ENCODE measurements at regions not wholly inside any gene's neighbourhood (a gene's known extent, or its start where the extent isn't known, plus 50 kb on each side); places are given as distances from the start of the nearest gene placed in this dataset.

- DNase-seq (ENCODE audit: low read depth, low spot score), result no peak
- ChIA-PET POLR2A (no interaction called here), CTCF (interaction anchor here (3.3 kb wide), 1 partner anchor 16 kb away, joined by 12 read pairs; no protein-coding TSS in a partner anchor)
- TF ChIP-seq CTCF (IDR thresholded peaks at IDR 0.05; ENCODE audit: insufficient read depth, low read length, missing control alignments), result no peak
- no peak overlapping the region for H3K4me3 ChIP-seq (ENCODE audit: low read depth, low read length)
Measured at GRCh38 chr16:52928955-52929354, 123.7 kb downstream of the CHD9NB start.

GRCh38 chr16:52925143-52925542 lies 127.6 kb downstream of the CHD9NB start:
- DNase-seq (ENCODE audit: low read depth, low spot score), result no peak
- no peak for TF ChIP-seq CTCF (IDR thresholded peaks at IDR 0.05; ENCODE audit: insufficient read depth, low read length, missing control alignments)
- CTCF ChIA-PET, result no interaction called here
- no peak overlapping the region for H3K4me3 ChIP-seq (ENCODE audit: low read depth, low read length)
- POLR2A ChIA-PET, result no interaction called here

DNA sequence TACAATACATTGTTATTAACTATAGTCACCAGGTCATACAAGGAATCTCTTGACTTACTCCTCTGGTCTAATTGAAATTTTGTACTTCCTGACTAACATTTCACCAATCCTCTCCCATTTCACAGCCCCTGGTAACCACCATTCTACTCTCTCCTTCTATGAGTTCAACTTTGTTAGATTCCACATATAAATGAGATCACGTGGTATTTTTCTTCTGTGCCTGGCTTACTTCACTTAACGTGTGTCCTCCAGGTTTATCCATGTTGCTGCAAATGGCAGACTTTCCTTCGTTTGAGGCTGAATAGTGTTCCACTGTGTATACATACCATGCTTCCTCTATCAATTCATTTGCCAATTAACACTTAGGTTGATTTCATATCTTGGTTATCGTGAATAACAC lies 128.5 kb downstream of the CHD9NB start:
- DNase-seq (ENCODE audit: low read depth, low spot score), result no peak
- no peak for TF ChIP-seq CTCF (IDR thresholded peaks at IDR 0.05; ENCODE audit: insufficient read depth, low read length, missing control alignments)
- CTCF ChIA-PET, result no interaction called here
- H3K4me3 ChIP-seq (ENCODE audit: low read depth, low read length), result no peak overlapping the region
- POLR2A ChIA-PET, result no interaction called here

- no peak overlapping the region for H3K4me3 ChIP-seq (ENCODE audit: low read depth, low read length)
- no peak for TF ChIP-seq CTCF (IDR thresholded peaks at IDR 0.05; ENCODE audit: insufficient read depth, low read length, missing control alignments)
- CTCF ChIA-PET, result no interaction called here
- no peak for DNase-seq (ENCODE audit: low read depth, low spot score)
- POLR2A ChIA-PET, result no interaction called here
Measured at GRCh38 chr16:52921104-52921503, 131.6 kb downstream of the CHD9NB start.

DNA sequence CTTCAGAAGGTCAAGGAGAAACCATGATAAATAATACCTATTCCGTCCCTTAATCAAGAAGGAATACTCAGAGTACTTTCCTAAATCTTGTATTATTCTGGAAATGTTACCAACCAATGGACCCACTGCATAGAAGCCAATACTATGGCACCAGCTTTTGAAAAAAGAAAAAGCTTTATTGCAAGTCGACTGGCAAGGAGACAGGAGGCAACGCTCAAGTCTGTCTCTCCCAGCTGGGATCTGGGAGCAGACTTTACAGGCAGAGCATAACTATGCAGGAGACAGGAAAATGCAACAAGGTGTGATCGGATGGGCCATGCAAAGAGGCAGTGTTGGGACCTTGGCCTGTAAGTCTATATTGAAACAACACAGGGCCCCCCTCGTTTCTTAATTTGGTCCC lies 132.4 kb downstream of the CHD9NB start:
- ChIA-PET CTCF (no interaction called here), POLR2A (no interaction called here)
- no peak for DNase-seq (ENCODE audit: low read depth, low spot score)
- H3K4me3 ChIP-seq (ENCODE audit: low read depth, low read length), result no peak overlapping the region
- no peak for TF ChIP-seq CTCF (IDR thresholded peaks at IDR 0.05; ENCODE audit: insufficient read depth, low read length, missing control alignments)

GRCh38 chr16:52914428-52914827 lies 138.3 kb downstream of the CHD9NB start:
- no peak for TF ChIP-seq CTCF (IDR thresholded peaks at IDR 0.05; ENCODE audit: insufficient read depth, low read length, missing control alignments)
- CTCF ChIA-PET, result interaction anchor here (1.1 to 4.4 kb wide), 3 partner anchors 14 to 722 kb away, joined by 3 to 25 read pairs (median 12); no protein-coding TSS in a partner anchor
- DNase-seq (ENCODE audit: low read depth, low spot score), result no peak
- POLR2A ChIA-PET, result no interaction called here
- no peak overlapping the region for H3K4me3 ChIP-seq (ENCODE audit: low read depth, low read length)
